NB4 (cell line): ENCODE measurements at regions not wholly inside any gene's neighbourhood (a gene's known extent, or its start where the extent isn't known, plus 50 kb on each side); places are given as distances from the start of the nearest gene placed in this dataset.

Experiments used
- MYC ChIP-seq: IDR thresholded peaks from 2 replicates; pipeline ENCODE4 v1.6.1; 2011; ENCODE audit warnings: low read depth, low read length
- POLR2A ChIP-seq: IDR thresholded peaks from 2 replicates; pipeline ENCODE4 v1.6.1; 2011; ENCODE audit warnings: mild to moderate bottlenecking; ENCODE audit not compliant: insufficient read length; ENCODE audit errors: extremely low read depth
- TF ChIP-seq, protein P1 (sequence below): IDR thresholded peaks from one replicate; pipeline ENCODE4 v1.5.1; 2012; ENCODE audit warnings: low read depth, low read length
- TF ChIP-seq, protein P2 (sequence below): IDR thresholded peaks from 2 replicates; pipeline ENCODE4 v1.6.1; 2011; ENCODE audit warnings: low read depth, low read length

- TF ChIP-seq, protein P1, sequence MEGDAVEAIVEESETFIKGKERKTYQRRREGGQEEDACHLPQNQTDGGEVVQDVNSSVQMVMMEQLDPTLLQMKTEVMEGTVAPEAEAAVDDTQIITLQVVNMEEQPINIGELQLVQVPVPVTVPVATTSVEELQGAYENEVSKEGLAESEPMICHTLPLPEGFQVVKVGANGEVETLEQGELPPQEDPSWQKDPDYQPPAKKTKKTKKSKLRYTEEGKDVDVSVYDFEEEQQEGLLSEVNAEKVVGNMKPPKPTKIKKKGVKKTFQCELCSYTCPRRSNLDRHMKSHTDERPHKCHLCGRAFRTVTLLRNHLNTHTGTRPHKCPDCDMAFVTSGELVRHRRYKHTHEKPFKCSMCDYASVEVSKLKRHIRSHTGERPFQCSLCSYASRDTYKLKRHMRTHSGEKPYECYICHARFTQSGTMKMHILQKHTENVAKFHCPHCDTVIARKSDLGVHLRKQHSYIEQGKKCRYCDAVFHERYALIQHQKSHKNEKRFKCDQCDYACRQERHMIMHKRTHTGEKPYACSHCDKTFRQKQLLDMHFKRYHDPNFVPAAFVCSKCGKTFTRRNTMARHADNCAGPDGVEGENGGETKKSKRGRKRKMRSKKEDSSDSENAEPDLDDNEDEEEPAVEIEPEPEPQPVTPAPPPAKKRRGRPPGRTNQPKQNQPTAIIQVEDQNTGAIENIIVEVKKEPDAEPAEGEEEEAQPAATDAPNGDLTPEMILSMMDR = no peak
- TF ChIP-seq, protein P2, sequence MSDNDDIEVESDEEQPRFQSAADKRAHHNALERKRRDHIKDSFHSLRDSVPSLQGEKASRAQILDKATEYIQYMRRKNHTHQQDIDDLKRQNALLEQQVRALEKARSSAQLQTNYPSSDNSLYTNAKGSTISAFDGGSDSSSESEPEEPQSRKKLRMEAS = no peak
- TF ChIP-seq POLR2A (no peak), MYC (no peak)
These were observed 56.1 kb upstream of the MRTFB start for GRCh38 chr16:14015033-14015432.
